Heart right ventricle (tissue), 16 donors: ENCODE measurements at regions not wholly inside any gene's neighbourhood (a gene's known extent, or its start where the extent isn't known, plus 50 kb on each side); places are given as distances from the start of the nearest gene placed in this dataset.

ENCODE experiments used
- ATAC-seq, 8 donors: fragments of 200-7000 bp; cut with Tn5 transposase; one replicate each; pipeline ENCODE4 v1.9.1; 2020; ENCODE audit warnings: mild to moderate bottlenecking in 8 of 8, moderate library complexity in 8 of 8, moderate number of reproducible peaks in 1 of 8
- DNase-seq, 2 donors: peaks; one replicate each; pipeline ENCODE4 v3.0.0-alpha.2; 2020
- H3K27ac ChIP-seq, 10 donors: fragments of 200-600 bp; sonication (generic) in 2 of 10; one replicate each; pipeline versions ENCODE4 v1.5.0 to v1.8.0; 2020 to 2022; ENCODE audit warnings: mild to moderate bottlenecking in 3 of 10
- H3K27me3 ChIP-seq, 7 donors: fragments of 200-600 bp; one replicate each; pipeline ENCODE4 v1.8.0; 2021 to 2022; ENCODE audit warnings: mild to moderate bottlenecking in 2 of 7
- H3K36me3 ChIP-seq, 9 donors: fragments of 200-600 bp; sonication (generic) in 1 of 9; one replicate each; pipeline versions ENCODE4 v1.5.0 to v1.8.0; 2020 to 2022; ENCODE audit warnings: mild to moderate bottlenecking in 2 of 9
- H3K4me1 ChIP-seq, 9 donors: fragments of 200-600 bp; sonication (generic) in 1 of 9; one replicate each; pipeline versions ENCODE4 v1.5.0 to v1.8.0; 2020 to 2022; ENCODE audit warnings: mild to moderate bottlenecking in 4 of 9
- H3K4me3 ChIP-seq, 10 donors: fragments of 200-600 bp; sonication (generic) in 2 of 10; one replicate each; pipeline versions ENCODE4 v1.5.0 to v1.8.0; 2020 to 2022; ENCODE audit warnings: mild to moderate bottlenecking in 7 of 10, moderate library complexity in 2 of 10
- H3K9me3 ChIP-seq, 11 donors: fragments of 200-600 bp in 10 of 11; sonication (generic) in 2 of 11; one replicate each; pipeline versions ENCODE4 v1.5.0 to v1.8.0; 2013 to 2022; ENCODE audit warnings: mild to moderate bottlenecking in 2 of 11, control low read depth in 1 of 11, moderate library complexity in 1 of 11
- CTCF ChIP-seq, 9 donors: fragments of 200-600 bp; sonication (generic) in 2 of 9; IDR thresholded peaks; one replicate each; pipeline versions ENCODE4 v1.5.0 to v1.8.0; 2021 to 2022; ENCODE audit warnings: antibody characterized with exemption in 9 of 9, mild to moderate bottlenecking in 5 of 9, moderate library complexity in 1 of 9
- WGBS, 2 donors: extraction: QIAGEN DNeasy Blood & Tissue Kit; methylation state at CpG; one replicate each; pipeline ENCODE4 v1.1.7; 2013; ENCODE audit warnings: inconsistent platforms in 1 of 2; 5-methylcytosine and 5-hydroxymethylcytosine counted together
- intact Hi-C, 10 donors: fragments of 100-400 bp; cut with DNase I; formaldehyde crosslinking; loops; one replicate each; pipeline versions ENCODE4 v1.11.1 to v1.14.2; 2022
- donor health status: Arrhythmogenic right ventricular cardiomyopathy.
- donor health status: ischemic (EF 13 %, LVEDD 7.1; RV severe dilation, severe dysfunction).
- donor health status: healthy with polysubstance abuse.
- donor health status: DM: no; HTN: yes; CAD: no.
- donor health status: DM: no; HTN: no; CAD: no.
- donor health status: ischemic (EF 25% LVEDD 6.9; RV normal size, moderate dysfunction).
- donor health status: ischemic (EF 25% LVEDD 5.7; RV mildly dilated, moderate dysfunction).
- donor health status: healthy.
- donor health status: DM: yes; HTN: yes; CAD: no.
- donor health status: Ischemic cardiomyopathy.
- donor health status: ischemic (EF 35%, LVEDD 5.7; RV mildly dilated, moderate dysfunction).
- donor health status: nonischemic (EF 11% LVEDD 7.7; RV severe dilation, severe dysfunction).
- donor health status: DM: yes; HTN: yes; CAD: no.
- donor health status: PGD.
- donor health status: ischemic (EF 29% LVEDD 5.4; RV normal size, mild dysfunction).
- donor health status: nonischemic (EF 23%, LVEDD 6.1; RV moderate dilation, normal function).

DNA sequence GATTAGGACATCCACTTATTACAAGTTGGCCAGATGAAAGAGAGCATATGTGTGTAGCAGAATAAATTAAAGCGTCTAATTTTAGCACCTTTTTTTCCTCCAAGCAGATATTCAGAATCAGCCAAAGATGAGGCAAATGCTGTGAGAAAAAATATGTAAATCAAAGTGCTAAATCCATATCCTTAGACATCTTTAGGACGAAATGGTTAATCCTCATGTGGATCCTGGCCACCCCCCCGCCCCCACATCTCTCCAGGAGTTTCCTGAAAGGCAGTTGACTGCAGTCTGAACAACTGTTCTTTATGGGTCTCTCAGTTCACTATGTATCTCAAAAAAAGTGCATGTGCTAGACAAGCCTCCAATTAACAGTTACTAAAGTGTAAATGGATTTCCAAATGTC lies 1768.1 kb upstream of the SEL1L start:
- DNase-seq: no peak
- no peak overlapping the region for H3K4me3 ChIP-seq
- peaks cover 0 to 2% (median 0%) of the 10 kb centered on the region in 7 donors for H3K27me3 ChIP-seq
- H3K4me1 ChIP-seq: no peaks in the 10 kb centered on the region
- 62 to 74% methylated on average over 3 of the region's 3 CpGs for WGBS, 2 donors
- H3K9me3 ChIP-seq: no peaks in the 10 kb centered on the region
- H3K27ac ChIP-seq: no peak overlapping the region
- intact Hi-C loops: loop anchor here in 1 of 10 donors (10.0 kb wide), 1 partner anchor 163 kb away; no protein-coding TSS in a partner anchor
- no peak for TF ChIP-seq CTCF (IDR thresholded peaks at IDR 0.05)
- ATAC-seq: no peak
- no peaks in the 10 kb centered on the region for H3K36me3 ChIP-seq

DNA sequence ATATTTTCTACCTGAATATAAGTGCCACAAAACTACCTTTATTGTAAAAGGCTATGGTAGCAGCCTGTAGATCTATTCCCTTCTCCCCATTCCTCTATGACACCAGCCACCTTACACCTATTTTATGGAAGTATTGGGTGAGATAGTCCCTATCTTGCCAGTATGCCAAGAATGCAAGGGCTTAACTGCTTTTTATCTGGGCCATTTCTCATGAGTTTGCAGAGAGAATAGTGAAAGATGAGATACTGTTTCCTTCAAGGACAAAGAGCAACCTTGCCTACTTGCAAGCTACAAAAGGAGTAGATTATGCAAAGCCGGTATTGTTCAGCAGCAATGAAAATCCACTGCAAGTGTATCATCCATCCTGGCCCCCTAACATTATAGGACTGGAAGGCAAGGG lies 1775.6 kb upstream of the SEL1L start:
- no peak for ATAC-seq
- Histone ChIP-seq H3K9me3 (peaks cover 0 to 6% (median 0%) of the 10 kb centered on the region in 11 donors), H3K36me3 (no peaks in the 10 kb centered on the region), H3K4me3 (no peak overlapping the region), H3K27me3 (no peaks in the 10 kb centered on the region), H3K27ac (no peak overlapping the region), H3K4me1 (no peaks in the 10 kb centered on the region)
- 98 to 100% methylated on average over 1 of the region's 1 CpG for WGBS, 2 donors
- intact Hi-C loops: loop anchor here in 1 of 10 donors (10.0 kb wide), 1 partner anchor 156 kb away; no protein-coding TSS in a partner anchor
- no peak for DNase-seq
- no peak for TF ChIP-seq CTCF (IDR thresholded peaks at IDR 0.05)

DNA sequence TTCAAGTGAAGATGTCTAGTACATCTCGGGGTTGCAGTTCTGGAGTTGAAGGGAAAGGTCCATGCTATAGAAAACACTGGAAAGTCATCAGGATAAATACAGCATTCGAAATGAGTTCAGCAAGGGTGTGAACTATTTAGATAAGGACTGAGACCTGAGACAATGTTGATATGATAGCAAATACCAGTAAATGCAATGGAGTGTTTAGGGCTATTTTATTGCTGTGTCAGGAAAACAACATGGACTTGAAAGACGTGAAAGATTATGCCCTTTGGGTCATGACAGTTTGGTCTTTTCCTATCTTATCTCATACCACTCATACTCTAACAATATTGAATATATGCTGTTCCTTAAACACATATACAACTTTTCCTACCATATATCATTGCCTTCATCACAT lies 1776.2 kb upstream of the SEL1L start:
- Histone ChIP-seq H3K4me3 (no peak overlapping the region), H3K36me3 (no peaks in the 10 kb centered on the region), H3K27me3 (no peaks in the 10 kb centered on the region), H3K27ac (no peak overlapping the region), H3K9me3 (peaks cover 0 to 6% (median 0%) of the 10 kb centered on the region in 11 donors), H3K4me1 (no peaks in the 10 kb centered on the region)
- DNase-seq (no peak), ATAC-seq (no peak)
- TF ChIP-seq CTCF (IDR thresholded peaks at IDR 0.05): no peak
- intact Hi-C loops: loop anchor here in 1 of 10 donors (10.0 kb wide), 1 partner anchor 155 kb away; no protein-coding TSS in a partner anchor
- WGBS, 2 donors: 65 to 73% methylated on average over 3 of the region's 3 CpGs

- Histone ChIP-seq H3K36me3 (no peaks in the 10 kb centered on the region), H3K27me3 (no peaks in the 10 kb centered on the region), H3K27ac (no peak overlapping the region), H3K9me3 (peaks cover 0 to 6% (median 0%) of the 10 kb centered on the region in 11 donors), H3K4me3 (no peak overlapping the region), H3K4me1 (no peaks in the 10 kb centered on the region)
- no peak for TF ChIP-seq CTCF (IDR thresholded peaks at IDR 0.05)
- WGBS, 2 donors: 70 to 77% methylated on average over 2 of the region's 2 CpGs
- no peak for ATAC-seq
- intact Hi-C loops: no loop called here
- no peak for DNase-seq
Observed at GRCh38 chr14:83312511-83312910, 1778.9 kb upstream of the SEL1L start.
